ENCODE measurements at regions not wholly inside any gene's neighbourhood (a gene's known extent, or its start where the extent isn't known, plus 50 kb on each side); places are given as distances from the start of the nearest gene placed in this dataset.

- TF ChIP-seq POLR2A (IDR thresholded peaks at IDR 0.05) (no peak), CTCF (IDR thresholded peaks at IDR 0.05) (no peak)
Observed at GRCh38 chr13:99051768-99052455, 74.0 kb upstream of the DOCK9 start.
